Natural killer cell (primary cell): ENCODE measurements at regions not wholly inside any gene's neighbourhood (a gene's known extent, or its start where the extent isn't known, plus 50 kb on each side); places are given as distances from the start of the nearest gene placed in this dataset.

ENCODE experiments used
- ATAC-seq, 3 donors: fragments of 150-1000 bp in 2 of 3; fragments of 200-7000 bp in 1 of 3; cut with Tn5 transposase; 1 replicate in 1 of 3; 2 replicates in 2 of 3; pipeline ENCODE4 v1.10.0; 2021; ENCODE audit warnings: mild to moderate bottlenecking in 2 of 3, moderate library complexity in 2 of 3
- DNase-seq, 2 donors: peaks; one replicate each; pipeline versions ENCODE4 v3.0.0 to v3.0.0-alpha.2; 2013 to 2021; ENCODE audit warnings: mixed read lengths in 1 of 2
- H3K27ac ChIP-seq: one replicate; pipeline ENCODE4 v1.5.1; 2013; ENCODE audit warnings: mild to moderate bottlenecking, low read length
- H3K27me3 ChIP-seq: one replicate; pipeline ENCODE4 v1.6.1; 2013; ENCODE audit warnings: low read length; ENCODE audit not compliant: control insufficient read depth, insufficient read depth
- H3K36me3 ChIP-seq: one replicate; pipeline ENCODE4 v1.6.1; 2013; ENCODE audit warnings: low read length; ENCODE audit not compliant: control insufficient read depth, insufficient read depth
- H3K4me1 ChIP-seq: one replicate; pipeline ENCODE4 v1.6.1; 2013; ENCODE audit warnings: low read length; ENCODE audit not compliant: control insufficient read depth, insufficient read depth
- H3K4me3 ChIP-seq: one replicate; pipeline ENCODE4 v1.5.1; 2013; ENCODE audit warnings: low read length
- H3K9me3 ChIP-seq: one replicate; pipeline ENCODE4 v1.6.1; 2013; ENCODE audit warnings: low read length; ENCODE audit not compliant: control insufficient read depth, insufficient read depth
- H3K27ac Mint-ChIP-seq, 2 donors: one replicate each; pipeline ENCODE4 v1.8.0; 2022; ENCODE audit warnings: mild to moderate bottlenecking in 2 of 2, mixed read lengths in 2 of 2, moderate library complexity in 1 of 2
- H3K27me3 Mint-ChIP-seq, 2 donors: one replicate each; pipeline ENCODE4 v1.8.0; 2022; ENCODE audit warnings: low read depth in 2 of 2, mixed read lengths in 2 of 2
- H3K36me3 Mint-ChIP-seq: one replicate; pipeline ENCODE4 v1.8.0; 2022; ENCODE audit warnings: mixed read lengths
- H3K4me1 Mint-ChIP-seq, 2 donors: one replicate each; pipeline ENCODE4 v1.8.0; 2022; ENCODE audit warnings: mixed read lengths in 2 of 2
- H3K4me3 Mint-ChIP-seq: one replicate; pipeline ENCODE4 v1.8.0; 2022; ENCODE audit warnings: mild to moderate bottlenecking, moderate library complexity, mixed read lengths
- H3K9me3 Mint-ChIP-seq, 2 donors: one replicate each; pipeline ENCODE4 v1.8.0; 2022; ENCODE audit warnings: mixed read lengths in 2 of 2
- CTCF ChIP-seq: fragments of 200-600 bp; IDR thresholded peaks from one replicate; pipeline ENCODE4 v1.8.0; 2022; ENCODE audit warnings: antibody characterized with exemption
- WGBS: methylation state at CpG from one replicate; pipeline ENCODE4 v1.1.7; 2013; ENCODE audit warnings: missing lambda C conversion rate; ENCODE audit not compliant: insufficient coverage; 5-methylcytosine and 5-hydroxymethylcytosine counted together
- intact Hi-C: fragments of 100-400 bp; cut with micrococcal nuclease; formaldehyde crosslinking; loops from one replicate; pipeline ENCODE4 v1.14.2; 2022

DNA sequence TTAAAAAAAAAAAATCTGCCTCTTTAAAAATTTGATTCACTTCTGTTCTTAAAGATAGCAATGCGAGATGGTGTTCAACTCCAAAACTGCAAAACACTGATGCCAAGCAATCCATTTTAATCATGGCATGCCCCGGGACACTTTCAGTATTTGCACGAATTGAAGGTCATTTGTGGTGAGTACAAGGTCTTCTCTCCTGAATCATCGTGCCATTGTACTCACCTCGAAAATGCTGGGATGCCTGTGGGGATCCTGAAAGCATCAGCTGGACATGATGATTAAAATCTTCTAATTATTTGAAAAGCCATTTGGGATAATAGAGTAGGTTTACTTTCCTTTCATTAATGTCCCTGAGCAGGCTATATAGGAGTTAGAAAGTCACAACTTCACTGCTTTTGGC, 125.1 kb upstream of the NRP1 start:
- H3K9me3 Mint-ChIP-seq = no peaks in the 10 kb centered on the region

DNA sequence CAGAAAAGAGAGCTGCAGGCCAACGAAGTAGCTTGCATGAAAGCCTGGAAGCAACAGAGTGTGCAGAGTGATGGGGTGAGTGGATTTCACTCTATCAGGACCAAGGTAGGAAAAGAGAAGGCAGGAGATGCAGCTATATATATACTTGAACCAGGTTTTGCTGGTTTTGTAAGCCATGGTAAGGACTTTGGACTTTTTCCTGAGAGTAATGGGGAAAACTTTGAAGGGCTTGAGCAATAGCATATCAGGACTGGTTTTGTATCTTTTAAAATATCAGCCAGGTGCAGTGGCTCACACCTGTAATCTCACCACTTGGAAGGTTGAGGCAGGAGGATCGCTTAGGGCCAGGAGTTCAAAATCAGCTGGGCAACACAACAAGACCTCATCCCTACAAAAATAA, 120.6 kb upstream of the NRP1 start:
- intact Hi-C loops = no loop called here
- H3K9me3 ChIP-seq = no peaks in the 10 kb centered on the region
- no peak overlapping the region for H3K4me3 Mint-ChIP-seq
- H3K27ac ChIP-seq = no peak overlapping the region
- no peaks in the 10 kb centered on the region for H3K36me3 ChIP-seq
- no peak overlapping the region for H3K27ac Mint-ChIP-seq
- no peaks in the 10 kb centered on the region for H3K4me1 Mint-ChIP-seq
- no peaks in the 10 kb centered on the region for H3K27me3 ChIP-seq
- ATAC-seq = no peak
- peaks cover 6 to 7% of the 10 kb centered on the region in 2 donors for H3K27me3 Mint-ChIP-seq
- H3K36me3 Mint-ChIP-seq = no peaks in the 10 kb centered on the region
- no peaks in the 10 kb centered on the region for H3K4me1 ChIP-seq
- peaks cover 5 to 6% of the 10 kb centered on the region in 2 donors for H3K9me3 Mint-ChIP-seq
- H3K4me3 ChIP-seq = no peak overlapping the region
- TF ChIP-seq CTCF = no peak
- 65% methylated on average over 2 of the region's 2 CpGs for WGBS
- DNase-seq = no peak

More for the DNA sequence above, 125.1 kb upstream of the NRP1 start:
- Mint-ChIP-seq H3K27ac (no peak overlapping the region), H3K4me3 (no peak overlapping the region), H3K27me3 (no peaks in the 10 kb centered on the region), H3K36me3 (no peaks in the 10 kb centered on the region), H3K4me1 (no peaks in the 10 kb centered on the region)
- Histone ChIP-seq H3K4me3 (no peak overlapping the region), H3K36me3 (no peaks in the 10 kb centered on the region), H3K9me3 (no peaks in the 10 kb centered on the region), H3K27me3 (no peaks in the 10 kb centered on the region), H3K27ac (no peak overlapping the region), H3K4me1 (no peaks in the 10 kb centered on the region)
- TF ChIP-seq CTCF = no peak
- no peak for DNase-seq
- ATAC-seq = no peak
- WGBS = 88% methylated on average over 5 of the region's 5 CpGs
- intact Hi-C loops = no loop called here

DNA sequence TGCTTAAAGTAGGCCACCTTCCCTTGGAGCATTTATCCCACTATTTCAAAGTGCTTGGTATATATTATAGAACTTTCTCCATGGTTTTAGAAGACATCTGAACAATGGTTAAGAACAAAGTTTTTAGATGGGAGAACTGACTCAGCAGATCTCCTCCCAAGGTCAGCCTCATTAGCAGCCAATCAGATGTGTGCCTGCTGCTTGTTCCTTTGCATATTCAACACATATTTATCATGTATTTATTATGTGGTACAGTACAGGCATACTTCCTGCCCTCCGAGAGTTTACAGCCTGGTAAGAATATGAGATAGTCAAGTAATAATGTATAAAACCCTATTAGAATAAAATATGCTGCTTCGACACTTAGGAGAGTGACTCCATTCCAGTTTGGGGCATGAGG, 120.1 kb upstream of the NRP1 start:
- Mint-ChIP-seq H3K27me3 (peaks cover 6 to 7% of the 10 kb centered on the region in 2 donors), H3K27ac (no peak overlapping the region), H3K4me1 (no peaks in the 10 kb centered on the region), H3K36me3 (no peaks in the 10 kb centered on the region), H3K4me3 (no peak overlapping the region), H3K9me3 (peaks cover 5 to 6% of the 10 kb centered on the region in 2 donors)
- Histone ChIP-seq H3K9me3 (no peaks in the 10 kb centered on the region), H3K27me3 (no peaks in the 10 kb centered on the region), H3K4me1 (no peaks in the 10 kb centered on the region), H3K4me3 (no peak overlapping the region), H3K36me3 (no peaks in the 10 kb centered on the region), H3K27ac (no peak overlapping the region)
- no peak for TF ChIP-seq CTCF
- ATAC-seq = no peak
- intact Hi-C loops = no loop called here
- DNase-seq = no peak
- 100% methylated on average over 1 of the region's 2 CpGs for WGBS
